SK-N-SH (cell line): ENCODE measurements at regions not wholly inside any gene's neighbourhood (a gene's known extent, or its start where the extent isn't known, plus 50 kb on each side); places are given as distances from the start of the nearest gene placed in this dataset.

Source experiments
- CTCF ChIA-PET: fragments of 300-600, 350-600 bp; formaldehyde crosslinking; extraction: SDS; loops from one replicate; lab custom pipeline; 2021; lab: Yijun Ruan, JAX
- POLR2A ChIA-PET: fragments of 350-600 bp; sonication (Branson Sonifier 250); formaldehyde crosslinking; extraction: SDS; loops from one replicate; lab custom pipeline; 2020; ENCODE audit warnings: antibody characterized with exemption, inconsistent platforms; lab: Yijun Ruan, JAX
- DNase-seq: peaks from one replicate; pipeline ENCODE4 v3.0.0; 2012
- H2AFZ ChIP-seq: fragments of 200-600 bp; sonication (generic); 2 replicates; pipeline ENCODE4 v1.8.1; 2016; ENCODE audit warnings: antibody characterized with exemption, mild to moderate bottlenecking, low read depth
- H3F3A ChIP-seq: fragments of 200-600 bp; sonication (generic); replicated peaks from 2 replicates; pipeline ENCODE3; 2016; ENCODE audit warnings: antibody characterized with exemption, mild to moderate bottlenecking; ENCODE audit not compliant: insufficient read depth
- H3K27ac ChIP-seq, 2 experiments: fragments of 200-500 bp in 1 of 2; fragments of 200-600 bp in 1 of 2; sonication (Bioruptor generic) in 1 of 2; sonication (generic), shearing (Covaris generic) in 1 of 2; 2 replicates each; pipeline versions ENCODE4 v1.5.1 to v1.6.1; 2014 to 2016; ENCODE audit warnings: low read depth in 2 of 2, inconsistent platforms in 1 of 2, low read length in 1 of 2, mild to moderate bottlenecking in 1 of 2, mixed read lengths in 1 of 2
- H3K27me3 ChIP-seq: fragments of 200-600 bp; sonication (generic), shearing (Covaris generic); 2 replicates; pipeline ENCODE4 v1.6.1; 2016; ENCODE audit warnings: mixed run types; ENCODE audit not compliant: insufficient read depth
- H3K36me3 ChIP-seq, 2 experiments: fragments of 200-500 bp in 1 of 2; fragments of 200-600 bp in 1 of 2; sonication (Bioruptor generic) in 1 of 2; sonication (generic) in 1 of 2; replicated peaks in 1 of 2; 2 replicates each; pipeline versions ENCODE3 to v1.5.1; 2014 to 2016; ENCODE audit warnings: low read length in 1 of 2, mild to moderate bottlenecking in 1 of 2; ENCODE audit not compliant: insufficient read depth in 2 of 2, control insufficient read depth in 1 of 2
- H3K4me1 ChIP-seq, 2 experiments: fragments of 200-500 bp in 1 of 2; fragments of 200-600 bp in 1 of 2; sonication (Bioruptor generic) in 1 of 2; sonication (generic), shearing (Covaris generic) in 1 of 2; 2 replicates each; pipeline versions ENCODE4 v1.5.1 to v1.6.1; 2014 to 2016; ENCODE audit warnings: low read depth in 1 of 2, low read length in 1 of 2, mixed run types in 1 of 2; ENCODE audit not compliant: insufficient read depth in 2 of 2, control insufficient read depth in 1 of 2
- H3K4me2 ChIP-seq: fragments of 200-600 bp; sonication (generic), shearing (Covaris generic); 2 replicates; pipeline ENCODE4 v1.6.1; 2017; ENCODE audit warnings: mixed run types
- H3K4me3 ChIP-seq, 2 experiments: fragments of 200-500 bp in 1 of 2; fragments of 200-600 bp in 1 of 2; sonication (Bioruptor generic) in 1 of 2; sonication (generic), shearing (Covaris generic) in 1 of 2; 2 replicates each; pipeline versions ENCODE4 v1.5.1 to v1.8.1; 2014 to 2016; ENCODE audit warnings: low read depth in 2 of 2, inconsistent platforms in 1 of 2, low read length in 1 of 2, mild to moderate bottlenecking in 1 of 2, mixed read lengths in 1 of 2, moderate library complexity in 1 of 2
- H3K79me2 ChIP-seq: fragments of 200-600 bp; sonication (generic); 2 replicates; pipeline ENCODE4 v1.8.1; 2017; ENCODE audit warnings: mild to moderate bottlenecking; ENCODE audit not compliant: insufficient read depth
- H3K9ac ChIP-seq: fragments of 200-600 bp; sonication (generic); 2 replicates; pipeline ENCODE4 v1.6.1; 2017; ENCODE audit warnings: mixed run types
- H3K9me2 ChIP-seq: fragments of 200-600 bp; sonication (generic); 2 replicates; pipeline ENCODE4 v1.6.1; 2017; ENCODE audit warnings: mixed run types
- H3K9me3 ChIP-seq: fragments of 200-600 bp; sonication (generic); 2 replicates; pipeline ENCODE4 v1.6.1; 2017; ENCODE audit warnings: mixed run types, mild to moderate bottlenecking, moderate library complexity
- H4K20me1 ChIP-seq: fragments of 200-600 bp; sonication (generic); 2 replicates; pipeline ENCODE4 v1.6.1; 2017; ENCODE audit warnings: mild to moderate bottlenecking, mixed run types; ENCODE audit not compliant: insufficient read depth
- CHD2 ChIP-seq: fragments of 150-350 bp; IDR thresholded peaks from 2 replicates; pipeline ENCODE4 v1.6.1; 2018; ENCODE audit warnings: low read length; ENCODE audit not compliant: partially characterized antibody
- EP300 ChIP-seq, 2 experiments: IDR thresholded peaks; 2 replicates each; pipeline versions ENCODE4 v1.4.0 to v1.6.1; 2012; ENCODE audit warnings: borderline replicate concordance in 1 of 2, low read depth in 1 of 2, low read length in 1 of 2
- GATA2 ChIP-seq: sonication (generic); formaldehyde crosslinking; IDR thresholded peaks from 2 replicates; pipeline ENCODE4 v1.5.0; 2020; ENCODE audit warnings: mild to moderate bottlenecking, missing genetic modification reagents
- JUND ChIP-seq: IDR thresholded peaks from 2 replicates; pipeline ENCODE4 v1.4.0; 2012
- NFIC ChIP-seq: IDR thresholded peaks from 2 replicates; pipeline ENCODE4 v1.4.0; 2012; ENCODE audit warnings: borderline replicate concordance
- NRF1 ChIP-seq: IDR thresholded peaks from 2 replicates; pipeline ENCODE4 v1.6.1; 2012; ENCODE audit warnings: low read depth, mild to moderate bottlenecking, low read length
- POLR2AphosphoS5 ChIP-seq: IDR thresholded peaks from 2 replicates; pipeline ENCODE4 v1.6.1; 2012; ENCODE audit warnings: low read depth, low read length
- RCOR1 ChIP-seq: fragments of 150-350 bp; IDR thresholded peaks from 2 replicates; pipeline ENCODE4 v1.6.1; 2017; ENCODE audit warnings: antibody characterized with exemption, low read length
- RXRA ChIP-seq: IDR thresholded peaks from 2 replicates; pipeline ENCODE4 v1.4.0; 2012; ENCODE audit warnings: low read depth, mild to moderate bottlenecking, borderline replicate concordance
- SMC3 ChIP-seq: IDR thresholded peaks from 2 replicates; pipeline ENCODE4 v1.6.1; 2012; ENCODE audit warnings: low read depth, low read length, improper control_type of control experiment
- TEAD4 ChIP-seq: IDR thresholded peaks from 2 replicates; pipeline ENCODE4 v1.4.0; 2012; ENCODE audit warnings: mild to moderate bottlenecking, borderline replicate concordance; ENCODE audit not compliant: insufficient read depth
- WGBS: methylation state at CpG from one replicate; pipeline ENCODE4 v1.1.6; 2017; ENCODE audit warnings: low lambda C conversion rate; 5-methylcytosine and 5-hydroxymethylcytosine counted together
- TF ChIP-seq, protein P1 (sequence below): IDR thresholded peaks from 2 replicates; pipeline ENCODE4 v1.4.0; 2012; ENCODE audit warnings: low read depth, borderline replicate concordance
- TF ChIP-seq, protein P2 (sequence below): IDR thresholded peaks from 2 replicates; pipeline ENCODE4; 2012

DNA sequence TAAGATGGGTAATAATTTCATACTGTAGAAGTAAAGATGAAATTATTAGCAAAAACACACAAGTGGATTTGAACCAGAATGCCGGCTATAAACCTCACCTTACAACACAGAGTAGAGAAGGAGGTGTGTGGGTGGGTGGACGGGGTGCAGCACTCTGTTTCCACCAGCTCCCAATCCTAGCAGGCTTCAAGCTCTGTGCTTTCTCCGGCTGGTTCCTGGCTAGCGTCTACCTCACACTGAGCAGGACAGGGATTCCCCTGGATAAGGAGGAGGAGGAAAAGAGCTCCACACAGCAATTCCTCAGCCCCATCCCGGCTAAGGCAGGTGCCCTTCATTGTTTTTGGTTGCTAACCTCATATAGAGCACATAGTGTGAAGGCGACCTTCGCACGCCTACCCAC is 453.3 kb downstream of the C6orf118 start:
- peaks cover 0 to 8% of the 10 kb centered on the region in 2 experiments; a peak in 2 of 4 replicates for H3K4me1 ChIP-seq
- no peak overlapping the region for H3K4me3 ChIP-seq
- no peaks in the 10 kb centered on the region for H3K36me3 ChIP-seq
- no peak for DNase-seq
- ChIA-PET POLR2A (no interaction called here), CTCF (interaction anchor here (1.0 to 1.3 kb wide), 4 partner anchors 9 to 124 kb away, joined by 3 read pairs; no protein-coding TSS in a partner anchor)
- H3K9me2 ChIP-seq, result no peaks in the 10 kb centered on the region
- H3K4me2 ChIP-seq, result no peak overlapping the region
- 54% methylated on average over 7 of the region's 8 CpGs for WGBS
- no peaks in the 10 kb centered on the region for H3F3A ChIP-seq
- no peak for TF ChIP-seq TEAD4
- no peaks in the 10 kb centered on the region for H3K79me2 ChIP-seq
- no peak overlapping the region for H3K9ac ChIP-seq
- no peak overlapping the region for H2AFZ ChIP-seq
- no peaks in the 10 kb centered on the region; the same call in 1 of the 2 replicates for H3K9me3 ChIP-seq
- H4K20me1 ChIP-seq, result no peaks in the 10 kb centered on the region
- H3K27ac ChIP-seq, result no peak overlapping the region
- H3K27me3 ChIP-seq, result no peaks in the 10 kb centered on the region

DNA sequence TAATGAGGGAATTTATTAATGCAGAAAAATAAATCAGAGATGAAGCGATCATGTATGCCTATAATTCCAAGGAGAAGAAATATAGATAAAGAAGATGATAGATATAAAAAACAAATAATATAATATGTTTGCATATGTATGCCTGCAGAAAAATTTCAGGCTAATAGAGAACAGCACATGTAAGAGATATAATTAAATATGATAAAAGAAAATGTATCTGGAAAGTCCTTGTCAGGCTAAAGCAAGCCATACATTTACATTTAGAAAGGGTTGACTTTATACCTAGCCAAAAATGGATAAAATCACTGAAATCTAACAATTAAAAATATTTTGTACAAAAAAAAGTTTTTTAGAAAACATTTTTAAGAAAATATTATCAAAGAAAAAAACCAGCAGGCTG is 454.1 kb downstream of the C6orf118 start:
- H3K4me2 ChIP-seq, result no peak overlapping the region
- no peaks in the 10 kb centered on the region for H3K36me3 ChIP-seq
- peaks cover 0 to 8% of the 10 kb centered on the region in 2 experiments; a peak in 2 of 4 replicates for H3K4me1 ChIP-seq
- H3K27ac ChIP-seq, result peak overlapping the region in 1 of 2 experiments; percentile 60; a peak in 1 of 4 replicates
- no peaks in the 10 kb centered on the region; the same call in 1 of the 2 replicates for H3K9me3 ChIP-seq
- no peaks in the 10 kb centered on the region for H3K79me2 ChIP-seq
- no peaks in the 10 kb centered on the region for H3K9me2 ChIP-seq
- WGBS, result 4% methylated on average over 1 of the region's 1 CpG
- peak; percentile 18 for DNase-seq
- H2AFZ ChIP-seq, result no peak overlapping the region
- H3K4me3 ChIP-seq, result no peak overlapping the region
- ChIA-PET POLR2A (no interaction called here), CTCF (interaction anchor here (0.6 to 1.3 kb wide), 5 partner anchors 9 to 1145 kb away, joined by 3 read pairs; no protein-coding TSS in a partner anchor)
- no peaks in the 10 kb centered on the region for H3F3A ChIP-seq
- no peaks in the 10 kb centered on the region for H3K27me3 ChIP-seq
- TF ChIP-seq RXRA, result no peak
- TF ChIP-seq GATA2 (CRISPR knock-in tag), result peak; percentile 76
- peak in 1 of 2 experiments; percentile 35; a peak in 2 of 4 replicates for TF ChIP-seq EP300 (IDR thresholded peaks at IDR 0.05; ENCODE audit: borderline replicate concordance in 1 of 2, low read depth in 1 of 2, low read length in 1 of 2)
- peak; percentile 38; the same call in 1 of the 2 replicates for TF ChIP-seq RCOR1
- no peaks in the 10 kb centered on the region for H4K20me1 ChIP-seq
- H3K9ac ChIP-seq, result no peak overlapping the region

DNA sequence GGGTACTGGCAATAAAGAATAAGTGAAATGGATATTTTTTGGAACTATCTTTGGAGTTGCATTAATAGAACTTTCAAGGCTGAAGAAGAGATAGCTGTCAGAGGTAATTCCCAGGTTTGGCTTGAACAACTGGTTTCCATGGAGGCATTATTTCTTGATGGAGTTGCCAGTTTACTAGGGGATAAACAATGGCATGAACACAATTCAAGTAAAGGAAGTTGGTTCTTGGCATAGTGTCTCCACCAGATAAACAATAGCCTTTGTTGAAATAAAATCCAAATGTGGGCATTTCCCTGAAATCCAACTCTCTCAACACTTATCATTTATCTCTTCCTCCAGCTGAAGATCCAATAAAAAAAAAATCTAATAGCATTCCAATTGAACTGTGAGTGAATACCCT is 454.9 kb downstream of the C6orf118 start:
- H3K4me1 ChIP-seq, result peaks cover 0 to 8% of the 10 kb centered on the region in 2 experiments; a peak in 2 of 4 replicates
- no peaks in the 10 kb centered on the region for H3K9me2 ChIP-seq
- CTCF ChIA-PET, result interaction anchor here (0.7 kb wide), 2 partner anchors 23 to 158 kb away, joined by 3 read pairs; no protein-coding TSS in a partner anchor
- POLR2A ChIA-PET, result no interaction called here
- H4K20me1 ChIP-seq, result no peaks in the 10 kb centered on the region
- H3K79me2 ChIP-seq, result no peaks in the 10 kb centered on the region
- H3K9me3 ChIP-seq, result no peaks in the 10 kb centered on the region; the same call in 1 of the 2 replicates
- H3K36me3 ChIP-seq, result no peaks in the 10 kb centered on the region
- H3K27me3 ChIP-seq, result no peaks in the 10 kb centered on the region
- no peaks in the 10 kb centered on the region for H3F3A ChIP-seq
- H3K4me2 ChIP-seq, result no peak overlapping the region
- H3K4me3 ChIP-seq, result no peak overlapping the region
- H3K27ac ChIP-seq, result no peak overlapping the region
- no peak overlapping the region for H3K9ac ChIP-seq
- no peak for TF ChIP-seq RCOR1
- no peak for TF ChIP-seq NFIC
- no peak for TF ChIP-seq CHD2
- TF ChIP-seq EP300 (IDR thresholded peaks at IDR 0.05; ENCODE audit: borderline replicate concordance in 1 of 2, low read depth in 1 of 2, low read length in 1 of 2), result no peak
- no peak for TF ChIP-seq SMC3
- TF ChIP-seq, protein P1, sequence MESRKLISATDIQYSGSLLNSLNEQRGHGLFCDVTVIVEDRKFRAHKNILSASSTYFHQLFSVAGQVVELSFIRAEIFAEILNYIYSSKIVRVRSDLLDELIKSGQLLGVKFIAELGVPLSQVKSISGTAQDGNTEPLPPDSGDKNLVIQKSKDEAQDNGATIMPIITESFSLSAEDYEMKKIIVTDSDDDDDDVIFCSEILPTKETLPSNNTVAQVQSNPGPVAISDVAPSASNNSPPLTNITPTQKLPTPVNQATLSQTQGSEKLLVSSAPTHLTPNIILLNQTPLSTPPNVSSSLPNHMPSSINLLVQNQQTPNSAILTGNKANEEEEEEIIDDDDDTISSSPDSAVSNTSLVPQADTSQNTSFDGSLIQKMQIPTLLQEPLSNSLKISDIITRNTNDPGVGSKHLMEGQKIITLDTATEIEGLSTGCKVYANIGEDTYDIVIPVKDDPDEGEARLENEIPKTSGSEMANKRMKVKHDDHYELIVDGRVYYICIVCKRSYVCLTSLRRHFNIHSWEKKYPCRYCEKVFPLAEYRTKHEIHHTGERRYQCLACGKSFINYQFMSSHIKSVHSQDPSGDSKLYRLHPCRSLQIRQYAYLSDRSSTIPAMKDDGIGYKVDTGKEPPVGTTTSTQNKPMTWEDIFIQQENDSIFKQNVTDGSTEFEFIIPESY, result no peak
- TF ChIP-seq POLR2AphosphoS5, result no peak
- TF ChIP-seq RXRA, result no peak
- TF ChIP-seq, protein P2, sequence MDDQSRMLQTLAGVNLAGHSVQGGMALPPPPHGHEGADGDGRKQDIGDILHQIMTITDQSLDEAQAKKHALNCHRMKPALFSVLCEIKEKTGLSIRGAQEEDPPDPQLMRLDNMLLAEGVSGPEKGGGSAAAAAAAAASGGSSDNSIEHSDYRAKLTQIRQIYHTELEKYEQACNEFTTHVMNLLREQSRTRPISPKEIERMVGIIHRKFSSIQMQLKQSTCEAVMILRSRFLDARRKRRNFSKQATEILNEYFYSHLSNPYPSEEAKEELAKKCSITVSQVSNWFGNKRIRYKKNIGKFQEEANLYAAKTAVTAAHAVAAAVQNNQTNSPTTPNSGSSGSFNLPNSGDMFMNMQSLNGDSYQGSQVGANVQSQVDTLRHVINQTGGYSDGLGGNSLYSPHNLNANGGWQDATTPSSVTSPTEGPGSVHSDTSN, result no peak
- TF ChIP-seq JUND, result no peak
- TF ChIP-seq NRF1, result no peak
- H2AFZ ChIP-seq, result no peak overlapping the region
- DNase-seq, result no peak
